ENCODE measurements at regions not wholly inside any gene's neighbourhood (a gene's known extent, or its start where the extent isn't known, plus 50 kb on each side); places are given as distances from the start of the nearest gene placed in this dataset.
A peak's percentile ranks its signal among the peaks of the same experiment; 100 is the strongest.
"Not testable (repeated sequence)": the region's sequence is repeated elsewhere in the genome, so short reads cannot be mapped to it uniquely, and the experiment has no call there.

- DNase-seq (ENCODE audit: low read depth, low spot score) = no peak
- Histone ChIP-seq H3K27me3 (ENCODE audit: control insufficient read depth, insufficient read depth, low read length) (no peaks in the 10 kb centered on the region), H3K4me3 (ENCODE audit: low read depth, low read length) (no peak overlapping the region), H3K9me3 (ENCODE audit: control insufficient read depth, insufficient read depth, low read length) (no peaks in the 10 kb centered on the region), H3K27ac (ENCODE audit: low read depth, low read length) (no peak overlapping the region)
- no peak for TF ChIP-seq CTCF (IDR thresholded peaks at IDR 0.05; ENCODE audit: low read depth, low read length)
- POLR2A ChIA-PET = no interaction called here
- CTCF ChIA-PET = no interaction called here
Measured at GRCh38 chr1:73842436-73842835, 355.5 kb downstream of the LRRIQ3 start.

GRCh38 chr1:73839922-73840321 is 358.1 kb downstream of the LRRIQ3 start:
- Histone ChIP-seq H3K4me3 (ENCODE audit: low read depth, low read length) (no peak overlapping the region), H3K27me3 (ENCODE audit: control insufficient read depth, insufficient read depth, low read length) (no peaks in the 10 kb centered on the region), H3K27ac (ENCODE audit: low read depth, low read length) (no peak overlapping the region), H3K9me3 (ENCODE audit: control insufficient read depth, insufficient read depth, low read length) (peaks cover 5% of the 10 kb centered on the region; the same call in 1 of the 2 replicates)
- DNase-seq (ENCODE audit: low read depth, low spot score) = no peak
- TF ChIP-seq CTCF (IDR thresholded peaks at IDR 0.05; ENCODE audit: low read depth, low read length) = peak; percentile 45
- ChIA-PET CTCF (interaction anchor here (1.0 to 3.1 kb wide), 5 partner anchors 10 to 852 kb away, joined by 3 to 23 read pairs (median 11); no protein-coding TSS in a partner anchor), POLR2A (no interaction called here)

- DNase-seq (ENCODE audit: low read depth, low spot score) = no peak
- no peak for TF ChIP-seq CTCF (IDR thresholded peaks at IDR 0.05; ENCODE audit: low read depth, low read length)
- CTCF ChIA-PET = no interaction called here
- POLR2A ChIA-PET = no interaction called here
- Histone ChIP-seq H3K27ac (ENCODE audit: low read depth, low read length) (no peak overlapping the region), H3K4me3 (ENCODE audit: low read depth, low read length) (no peak overlapping the region), H3K9me3 (ENCODE audit: control insufficient read depth, insufficient read depth, low read length) (peaks cover 5% of the 10 kb centered on the region; the same call in 1 of the 2 replicates), H3K27me3 (ENCODE audit: control insufficient read depth, insufficient read depth, low read length) (no peaks in the 10 kb centered on the region)
Measured at GRCh38 chr1:73832276-73833181, 365.4 kb downstream of the LRRIQ3 start.

GRCh38 chr1:73827283-73827682 is 370.7 kb downstream of the LRRIQ3 start:
- DNase-seq (ENCODE audit: low read depth, low spot score); CTCF ChIA-PET; POLR2A ChIA-PET; H3K27me3 ChIP-seq (ENCODE audit: control insufficient read depth, insufficient read depth, low read length); H3K9me3 ChIP-seq (ENCODE audit: control insufficient read depth, insufficient read depth, low read length); H3K27ac ChIP-seq (ENCODE audit: low read depth, low read length); H3K4me3 ChIP-seq (ENCODE audit: low read depth, low read length): not testable (repeated sequence)

GRCh38 chr1:73824065-73824464 is 373.9 kb downstream of the LRRIQ3 start:
- TF ChIP-seq CTCF (IDR thresholded peaks at IDR 0.05; ENCODE audit: low read depth, low read length) = no peak
- no peak for DNase-seq (ENCODE audit: low read depth, low spot score)
- CTCF ChIA-PET = no interaction called here
- Histone ChIP-seq H3K4me3 (ENCODE audit: low read depth, low read length) (no peak overlapping the region), H3K27ac (ENCODE audit: low read depth, low read length) (no peak overlapping the region), H3K9me3 (ENCODE audit: control insufficient read depth, insufficient read depth, low read length) (no peaks in the 10 kb centered on the region), H3K27me3 (ENCODE audit: control insufficient read depth, insufficient read depth, low read length) (no peaks in the 10 kb centered on the region)
- POLR2A ChIA-PET = no interaction called here
